Myocyte (in vitro differentiated cells): ENCODE measurements at regions not wholly inside any gene's neighbourhood (a gene's known extent, or its start where the extent isn't known, plus 50 kb on each side); places are given as distances from the start of the nearest gene placed in this dataset.
"Not testable (repeated sequence)": the region's sequence is repeated elsewhere in the genome, so short reads cannot be mapped to it uniquely, and the experiment has no call there.

Source experiments
- DNase-seq: peaks from one replicate; pipeline ENCODE4 v3.0.0-alpha.2; 2012; ENCODE audit warnings: low read depth

- DNase-seq: no peak
Measured at GRCh38 chr21:17200250-17200649, 312.6 kb upstream of the CXADR start.

GRCh38 chr21:17201741-17202260 lies 311.0 kb upstream of the CXADR start:
- no peak for DNase-seq

GRCh38 chr21:17214801-17215200 lies 298.0 kb upstream of the CXADR start:
- no peak for DNase-seq

GRCh38 chr21:17219050-17219449 lies 293.8 kb upstream of the CXADR start:
- not testable (repeated sequence) for DNase-seq

DNA sequence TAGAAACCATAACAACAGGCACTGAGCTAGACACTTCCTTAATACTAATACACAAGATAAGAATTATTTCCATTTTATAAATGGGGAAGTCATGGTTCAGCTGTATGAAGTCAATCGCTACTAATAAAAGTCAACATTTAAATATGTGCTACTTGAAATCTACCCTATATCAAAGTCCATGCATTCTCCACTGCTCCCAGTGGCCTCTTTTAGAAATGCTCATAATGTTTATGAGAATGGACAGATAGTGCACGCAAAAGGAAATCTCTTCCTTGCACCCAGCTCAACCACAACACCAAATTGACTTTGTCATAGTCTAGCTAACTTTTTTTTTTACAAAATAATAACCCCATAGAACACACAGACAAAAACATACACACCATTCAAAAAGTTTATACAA lies 281.7 kb upstream of the CXADR start:
- no peak for DNase-seq

DNA sequence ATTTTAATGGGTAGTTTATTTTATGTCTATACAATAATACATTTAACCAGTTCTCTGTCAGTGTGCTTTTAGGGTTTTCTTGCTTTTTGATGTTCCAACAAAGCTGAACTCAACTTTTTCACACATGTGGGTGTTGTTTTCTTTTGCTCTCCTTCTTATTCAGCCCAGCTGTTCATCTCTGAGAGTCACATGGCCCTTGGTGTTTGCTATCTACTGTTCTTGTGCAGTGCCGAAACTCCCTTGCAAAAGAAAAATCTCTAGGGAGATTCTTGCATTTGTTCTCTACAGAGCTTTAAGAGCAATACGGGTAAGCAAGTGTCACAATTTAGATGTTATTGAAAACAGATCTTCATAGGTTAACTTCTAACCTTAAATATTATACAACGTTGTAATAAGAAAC lies 281.1 kb upstream of the CXADR start:
- DNase-seq: no peak

DNA sequence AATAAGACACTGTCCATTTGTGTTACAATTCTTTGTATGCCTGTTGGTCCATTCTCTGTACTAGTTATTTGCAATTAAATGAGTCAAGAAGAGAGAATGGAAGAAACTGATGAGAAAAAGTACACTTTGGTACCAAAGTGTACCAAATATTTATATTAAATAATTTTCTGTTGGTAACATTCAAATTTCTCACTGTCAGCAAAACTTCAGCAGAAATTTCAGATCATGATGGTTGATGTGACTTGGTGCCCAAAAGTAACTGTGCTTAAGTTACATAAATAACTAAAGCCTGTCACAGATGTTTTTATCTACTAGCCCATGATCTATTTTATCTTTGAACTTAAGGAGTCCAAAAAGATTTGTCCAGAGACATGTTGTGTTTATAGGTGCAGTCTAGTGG lies 274.4 kb upstream of the CXADR start:
- DNase-seq: no peak

- no peak for DNase-seq
Measured at GRCh38 chr21:17250778-17251241, 262.0 kb upstream of the CXADR start.

DNA sequence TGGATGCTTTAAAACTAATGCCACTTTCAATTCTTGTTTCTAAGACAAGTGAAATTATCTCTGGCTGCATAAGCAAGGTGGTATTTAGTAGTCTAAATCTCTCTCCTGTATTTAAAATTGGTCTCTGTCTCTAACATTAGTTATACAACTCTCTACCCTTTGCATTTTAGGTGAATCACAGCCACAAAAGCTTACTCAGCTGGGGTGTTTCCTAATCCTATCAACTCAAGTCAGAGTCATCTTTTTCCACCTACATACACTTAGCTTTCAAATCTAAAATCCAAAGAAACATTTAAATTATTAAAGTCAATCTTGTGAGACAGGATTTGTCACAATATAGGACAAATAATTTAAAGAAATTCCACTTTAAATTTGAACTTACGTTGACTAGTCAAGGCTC lies 255.1 kb upstream of the CXADR start:
- DNase-seq: no peak

- no peak for DNase-seq
Measured at GRCh38 chr21:17264182-17264581, 248.7 kb upstream of the CXADR start.

GRCh38 chr21:17269760-17270159 lies 243.1 kb upstream of the CXADR start:
- DNase-seq: no peak

- DNase-seq: peak; percentile 48
Measured at GRCh38 chr21:17270229-17270628, 242.6 kb upstream of the CXADR start.

- DNase-seq: no peak
Measured at GRCh38 chr21:17279663-17280062, 233.2 kb upstream of the CXADR start.

DNA sequence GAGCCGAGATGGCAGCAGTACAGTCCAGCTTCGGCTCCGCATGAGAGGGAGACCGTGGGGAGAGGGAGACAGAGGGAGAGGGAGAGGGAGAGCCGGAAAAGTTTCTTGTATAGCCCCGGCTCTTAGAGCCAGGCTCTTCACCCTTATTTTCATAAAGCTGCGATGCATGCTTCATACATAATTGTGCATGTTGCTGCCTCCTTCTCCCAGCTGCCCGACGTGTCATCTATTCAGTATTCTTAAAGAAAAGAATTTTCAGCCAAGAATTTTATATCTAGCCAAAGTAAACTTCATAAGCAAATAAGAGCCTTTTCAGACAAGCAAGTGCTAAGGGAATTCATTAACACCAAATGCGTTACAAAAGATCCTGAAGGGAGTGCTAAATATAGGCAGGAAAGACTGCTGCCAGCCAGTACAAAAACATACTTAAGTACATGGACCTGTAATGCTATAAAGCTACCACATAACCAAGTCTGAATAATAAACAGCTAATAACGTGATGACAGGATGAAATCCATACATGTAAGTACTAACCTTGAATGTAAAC lies 219.8 kb upstream of the CXADR start:
- DNase-seq: not testable (repeated sequence)

- no peak for DNase-seq
Measured at GRCh38 chr21:17295997-17296396, 216.8 kb upstream of the CXADR start.

DNA sequence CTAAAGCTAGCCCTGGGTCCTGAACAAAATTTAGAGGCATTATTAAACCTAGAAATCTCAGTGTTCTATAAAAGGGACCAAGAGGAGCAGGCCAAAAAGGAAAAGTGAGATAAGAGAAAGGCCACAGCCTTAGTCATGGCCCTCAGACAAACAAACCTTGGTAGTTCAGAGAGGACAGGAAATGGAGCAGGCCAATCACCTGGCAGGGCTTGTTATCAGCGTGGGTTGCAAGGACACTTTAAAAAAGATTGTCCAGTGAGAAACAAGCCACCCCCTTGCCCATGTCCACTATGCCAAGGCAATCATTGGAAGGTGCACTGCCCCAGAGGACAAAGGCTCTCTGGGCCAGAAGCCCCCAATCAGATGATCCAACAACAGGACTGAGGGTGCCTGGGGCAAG lies 213.3 kb upstream of the CXADR start:
- not testable (repeated sequence) for DNase-seq

DNA sequence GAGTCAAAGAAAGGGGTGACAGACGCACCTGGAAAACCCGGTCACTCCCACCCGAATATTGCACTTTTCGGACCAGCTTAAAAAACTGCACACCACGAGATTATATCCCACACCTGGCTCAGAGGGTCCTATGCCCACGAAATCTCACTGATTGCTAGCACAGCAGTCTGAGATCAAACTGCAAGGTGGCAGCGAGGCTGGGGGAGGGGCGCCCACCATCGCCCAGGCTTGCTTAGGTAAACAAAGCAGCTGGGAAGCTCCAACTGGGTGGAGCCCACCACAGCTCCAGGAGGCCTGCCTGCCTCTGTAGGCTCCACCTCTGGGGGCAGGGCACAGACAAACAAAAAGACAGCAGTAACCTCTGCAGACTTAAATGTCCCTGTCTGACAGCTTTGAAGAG lies 185.1 kb upstream of the CXADR start:
- DNase-seq: not testable (repeated sequence)

DNA sequence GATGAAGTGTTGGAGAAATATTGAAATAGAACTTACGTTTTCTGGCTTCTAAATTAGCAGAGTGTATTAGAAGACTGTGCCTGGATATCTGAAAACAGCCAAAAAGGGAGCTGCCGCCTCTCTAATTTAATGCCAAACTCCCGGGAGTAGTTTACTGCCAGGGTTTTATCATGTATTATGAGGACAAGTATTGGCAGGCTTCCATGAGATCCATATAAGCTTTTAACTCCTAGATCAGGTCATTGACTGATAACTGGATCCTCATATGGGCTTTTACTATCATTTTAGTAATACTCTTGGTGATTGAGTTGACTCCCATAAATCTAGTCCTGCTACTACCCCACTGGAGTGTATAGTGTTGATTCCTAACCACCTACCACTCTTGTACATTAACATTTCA lies 178.4 kb upstream of the CXADR start:
- DNase-seq: no peak

GRCh38 chr21:17340081-17340480 lies 172.8 kb upstream of the CXADR start:
- no peak for DNase-seq

- peak; percentile 26 for DNase-seq
Measured at GRCh38 chr21:17343055-17343454, 169.8 kb upstream of the CXADR start.

DNA sequence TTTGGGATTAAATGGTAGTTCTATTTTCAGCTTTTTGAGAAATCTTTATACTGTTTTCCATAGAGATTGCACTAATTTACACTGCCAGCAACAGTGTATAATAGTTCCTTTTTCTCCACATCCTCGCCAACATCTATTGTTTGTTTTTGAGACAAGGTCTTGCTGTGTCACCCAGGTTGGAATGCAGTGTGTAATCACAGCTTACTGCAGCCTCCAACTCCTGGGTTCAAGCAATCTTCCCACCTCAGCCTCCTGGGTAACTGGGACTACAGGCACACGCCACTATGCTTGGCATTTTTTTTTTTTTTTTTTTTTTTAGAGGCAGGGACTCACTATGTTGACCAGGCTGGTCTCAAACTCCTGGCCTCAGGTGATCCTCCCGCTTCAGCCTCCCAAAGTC lies 164.5 kb upstream of the CXADR start:
- DNase-seq: no peak

DNA sequence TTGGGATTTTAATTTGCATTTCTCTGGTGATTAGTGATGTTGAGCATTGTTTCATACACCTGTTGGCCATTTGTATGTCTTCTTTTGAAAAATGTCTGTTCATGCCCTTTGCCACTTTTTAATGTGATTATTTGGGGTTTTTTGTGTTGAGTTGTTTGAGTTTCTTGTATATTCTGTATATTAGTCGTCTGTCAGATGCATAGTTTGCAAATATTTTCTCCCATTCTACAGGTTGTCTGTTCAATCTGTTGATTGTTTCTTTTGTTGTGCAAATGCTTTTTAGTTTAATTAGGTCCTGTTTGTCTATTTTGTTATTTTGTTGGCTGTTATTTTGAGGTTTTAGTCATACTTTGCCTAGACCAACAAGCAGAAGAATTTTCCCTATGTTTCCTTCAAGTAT lies 164.0 kb upstream of the CXADR start:
- DNase-seq: no peak

DNA sequence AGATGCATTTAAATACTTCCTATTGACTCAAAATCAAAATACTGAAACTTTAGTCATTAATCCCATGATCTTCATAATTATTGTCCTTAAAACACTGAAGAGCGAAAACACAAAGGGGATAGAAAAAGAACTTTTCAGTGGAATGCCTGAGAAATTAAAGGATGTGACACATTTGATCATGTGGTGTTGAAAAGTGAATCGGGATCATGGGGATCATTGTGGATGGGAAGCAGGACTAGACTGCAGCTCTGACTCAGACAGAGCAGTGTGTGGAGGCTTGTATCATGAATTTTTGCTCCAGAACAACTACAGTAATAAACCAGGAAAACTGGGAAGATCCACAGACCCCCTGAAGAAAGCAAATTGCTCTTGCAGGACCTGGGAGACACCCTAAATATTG lies 161.1 kb upstream of the CXADR start:
- no peak for DNase-seq
